GM19452 (cell line): ENCODE measurements at regions not wholly inside any gene's neighbourhood (a gene's known extent, or its start where the extent isn't known, plus 50 kb on each side); places are given as distances from the start of the nearest gene placed in this dataset.

Source experiments
- ATAC-seq: cut with Tn5 transposase; IDR thresholded peaks from one replicate; pipeline ENCODE4 v1.9.1; 2021; ENCODE audit not compliant: unreplicated experiment

GRCh38 chr14:82113007-82113406 lies 579.4 kb upstream of the SEL1L start:
- ATAC-seq = no peak

DNA sequence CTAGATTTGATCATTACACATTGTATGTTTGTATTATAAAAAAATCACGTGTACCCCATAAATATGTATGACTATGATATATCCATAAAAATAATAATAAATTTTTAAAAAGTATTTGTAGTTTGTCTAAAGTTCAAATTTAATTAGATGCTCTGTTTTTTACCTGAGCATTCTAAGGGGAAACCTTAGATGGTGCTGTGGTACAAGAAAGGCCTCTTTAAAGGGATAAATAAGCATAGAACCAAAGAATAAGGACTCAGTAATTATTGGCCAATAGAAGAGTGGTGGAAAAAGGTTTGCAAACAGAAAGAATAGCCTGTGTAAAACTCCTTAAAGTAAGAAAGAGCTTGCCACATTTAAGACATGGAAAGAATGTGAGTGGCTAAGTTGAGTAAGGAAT lies 580.1 kb upstream of the SEL1L start:
- ATAC-seq = no peak

GRCh38 chr14:82116721-82117120 lies 583.1 kb upstream of the SEL1L start:
- no peak for ATAC-seq

- ATAC-seq = no peak
These were observed 589.0 kb upstream of the SEL1L start for GRCh38 chr14:82122655-82123054.

GRCh38 chr14:82124511-82124910 lies 590.9 kb upstream of the SEL1L start:
- ATAC-seq = no peak

- no peak for ATAC-seq
These were observed 592.4 kb upstream of the SEL1L start for GRCh38 chr14:82126006-82126405.

DNA sequence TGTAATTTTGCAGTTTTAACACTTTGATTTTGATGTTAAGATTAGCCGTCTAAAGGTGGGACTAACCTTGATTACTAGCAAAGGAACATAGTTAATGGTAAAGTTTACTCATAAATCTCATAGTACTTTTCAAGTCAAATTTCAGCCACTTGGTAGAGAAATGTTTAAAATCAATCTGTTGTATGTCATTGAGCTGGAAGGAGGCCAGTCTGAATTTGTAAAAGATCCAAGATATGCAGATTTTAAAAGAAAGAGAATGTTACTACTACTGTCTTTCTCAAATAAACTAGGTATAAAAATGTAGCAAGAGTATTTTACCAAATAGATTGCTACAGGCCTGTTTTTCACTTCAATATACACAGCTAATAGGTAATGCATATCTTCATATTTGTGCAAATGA lies 600.8 kb upstream of the SEL1L start:
- ATAC-seq = no peak

GRCh38 chr14:82138431-82138830 lies 604.8 kb upstream of the SEL1L start:
- ATAC-seq = no peak

DNA sequence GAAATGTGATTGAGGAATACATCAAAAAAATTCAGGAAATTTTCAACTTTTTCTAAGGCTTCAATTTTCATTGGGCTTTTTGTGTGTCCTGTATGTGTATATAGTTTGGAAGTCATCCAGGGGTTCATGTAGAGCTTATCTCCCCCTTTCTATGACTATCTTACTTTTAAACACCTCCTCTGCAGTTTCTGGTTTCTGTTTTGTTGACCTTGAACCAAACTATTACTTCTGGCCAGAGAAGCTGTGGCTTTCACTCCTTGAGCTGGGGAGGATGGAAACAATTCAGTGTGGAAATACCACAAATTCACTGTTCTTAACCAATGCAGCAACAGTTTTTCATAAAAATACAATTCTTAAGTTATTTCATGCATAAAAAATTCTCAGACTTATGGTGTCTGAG lies 613.2 kb upstream of the SEL1L start:
- no peak for ATAC-seq

DNA sequence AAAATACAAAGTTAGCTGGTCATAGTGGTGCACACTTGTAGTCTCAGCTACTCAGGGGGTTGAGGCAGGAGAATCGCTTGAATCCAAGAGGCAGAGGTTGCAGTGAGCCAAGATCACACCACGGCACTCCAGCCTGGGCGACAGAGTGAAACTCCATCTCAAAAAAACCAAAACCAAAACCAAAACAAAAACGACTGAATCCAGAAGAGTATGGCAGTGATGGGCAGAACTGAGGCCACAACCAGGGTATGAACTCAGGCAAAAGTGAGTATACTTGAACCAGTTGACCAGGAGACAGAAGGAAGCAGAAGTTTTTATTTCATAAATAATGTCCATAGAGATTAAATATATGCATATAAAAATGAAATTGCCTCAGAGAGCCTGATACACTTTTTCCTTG lies 620.0 kb upstream of the SEL1L start:
- ATAC-seq = no peak

DNA sequence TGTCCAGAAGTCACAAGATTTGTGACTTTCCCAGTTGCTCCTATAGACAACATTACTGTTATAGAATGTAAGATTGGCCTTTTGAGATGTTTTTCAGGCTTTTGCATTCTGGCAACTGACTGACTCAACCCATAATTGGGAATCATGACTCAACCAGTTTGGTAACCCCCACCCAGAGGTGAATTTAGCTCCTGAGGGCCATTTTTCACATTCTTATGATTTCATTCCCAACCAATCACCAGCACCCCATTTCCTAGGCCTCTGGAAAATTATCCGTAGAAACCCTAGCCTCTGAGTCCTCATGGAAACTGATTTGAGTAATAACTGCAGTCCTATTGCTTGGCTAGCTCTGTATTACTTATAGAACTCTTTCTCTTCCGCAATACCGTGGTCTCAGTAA lies 626.0 kb upstream of the SEL1L start:
- ATAC-seq = no peak

DNA sequence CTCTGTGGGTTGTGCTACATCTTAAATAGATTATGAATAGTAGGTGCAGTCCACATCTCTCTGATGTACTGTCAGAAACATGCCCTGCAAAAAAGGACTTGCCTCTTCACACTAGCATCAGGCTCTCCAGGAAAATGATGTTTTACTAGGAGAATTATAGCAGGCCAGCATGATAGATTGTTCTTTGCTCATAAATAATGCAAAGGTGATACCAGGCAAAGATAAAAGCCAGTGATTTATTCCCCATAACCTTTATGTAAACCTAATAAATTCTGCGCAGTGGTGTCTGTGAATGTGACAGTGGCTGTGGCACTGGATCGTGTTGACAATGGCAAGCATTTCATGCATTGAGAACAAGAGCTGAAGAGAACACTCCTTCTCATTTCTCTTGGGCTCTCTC lies 646.5 kb upstream of the SEL1L start:
- no peak for ATAC-seq

DNA sequence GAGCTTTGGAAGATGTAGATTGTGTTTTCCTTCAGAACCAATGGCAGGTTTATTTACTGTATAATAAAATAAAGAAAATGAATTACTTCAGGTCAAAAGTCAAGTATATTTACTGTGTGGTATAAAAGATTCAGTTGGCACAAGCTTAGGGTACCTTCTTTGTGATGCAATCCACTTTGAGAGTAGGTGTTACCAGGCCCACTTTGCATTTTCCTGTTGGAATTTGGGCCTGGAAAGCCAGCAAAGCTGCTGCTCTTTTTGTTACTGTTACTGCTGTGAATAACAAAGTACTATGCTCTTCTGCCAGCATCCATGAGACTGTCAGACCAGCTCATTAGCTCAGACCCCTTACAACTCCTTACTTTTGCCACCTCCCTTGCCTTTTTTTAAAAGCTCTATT lies 649.0 kb upstream of the SEL1L start:
- ATAC-seq = no peak

- ATAC-seq = no peak
These were observed 657.1 kb upstream of the SEL1L start for GRCh38 chr14:82190742-82191141.

- ATAC-seq = no peak
These were observed 658.7 kb upstream of the SEL1L start for GRCh38 chr14:82192387-82192786.

- ATAC-seq = no peak
These were observed 689.6 kb upstream of the SEL1L start for GRCh38 chr14:82223276-82223675.

- ATAC-seq = no peak
These were observed 691.0 kb upstream of the SEL1L start for GRCh38 chr14:82224610-82225009.

DNA sequence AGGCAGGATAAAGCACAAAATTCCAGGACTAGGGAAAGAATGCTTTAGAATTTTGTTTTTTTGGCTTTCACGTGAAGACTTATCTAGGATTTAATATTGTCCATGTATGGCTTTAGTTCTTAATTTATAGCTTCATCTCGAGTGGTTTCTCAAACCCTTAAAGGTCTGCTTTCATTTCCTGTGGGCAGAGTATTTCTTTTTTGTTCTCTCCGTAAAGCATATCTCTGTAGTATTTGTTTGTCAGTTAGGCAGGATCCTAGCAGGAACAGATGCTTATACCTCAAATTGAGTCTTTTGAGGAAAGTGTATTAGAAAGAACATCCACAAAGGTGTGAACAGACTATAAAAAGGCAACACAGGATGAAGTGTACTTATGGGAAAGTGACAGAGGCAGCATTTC lies 697.1 kb upstream of the SEL1L start:
- no peak for ATAC-seq

DNA sequence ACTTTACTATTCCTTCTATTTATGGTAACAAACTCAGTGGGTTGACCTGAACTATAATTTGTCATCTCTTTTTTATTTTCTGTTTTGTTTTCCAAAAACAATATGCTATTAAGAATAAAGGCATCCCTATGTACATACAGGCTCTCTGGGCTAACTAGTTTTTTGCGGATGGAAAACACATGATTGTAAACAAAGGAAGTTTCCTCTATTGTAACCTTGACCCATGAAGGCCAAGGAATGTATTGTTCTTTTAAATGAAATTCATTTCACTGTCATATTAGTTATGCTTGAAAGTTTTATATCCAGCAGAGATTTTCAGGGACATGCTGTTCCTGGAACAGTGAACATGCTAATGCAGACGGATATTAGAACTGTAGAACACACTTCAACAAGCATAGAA lies 705.0 kb upstream of the SEL1L start:
- no peak for ATAC-seq

DNA sequence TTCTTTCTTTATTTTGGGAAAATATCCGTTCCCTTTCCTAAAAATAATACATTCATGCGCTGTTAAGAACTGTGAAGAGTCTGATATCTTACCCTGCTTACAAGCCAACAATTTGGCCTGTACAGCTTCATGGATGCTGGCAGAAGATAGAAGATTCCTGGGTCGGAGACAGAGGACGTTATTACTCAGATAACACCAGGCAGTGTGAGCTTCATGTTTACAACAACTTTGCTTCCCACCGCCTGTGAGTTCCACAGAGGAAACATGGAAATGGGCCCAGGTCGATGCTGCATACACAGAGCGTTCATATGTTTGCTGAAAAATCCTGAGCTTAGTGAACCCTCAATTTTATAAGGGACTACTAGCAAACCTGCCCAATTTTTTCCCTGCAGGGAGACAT lies 705.6 kb upstream of the SEL1L start:
- ATAC-seq = no peak

GRCh38 chr14:82244791-82245190 lies 711.1 kb upstream of the SEL1L start:
- no peak for ATAC-seq

DNA sequence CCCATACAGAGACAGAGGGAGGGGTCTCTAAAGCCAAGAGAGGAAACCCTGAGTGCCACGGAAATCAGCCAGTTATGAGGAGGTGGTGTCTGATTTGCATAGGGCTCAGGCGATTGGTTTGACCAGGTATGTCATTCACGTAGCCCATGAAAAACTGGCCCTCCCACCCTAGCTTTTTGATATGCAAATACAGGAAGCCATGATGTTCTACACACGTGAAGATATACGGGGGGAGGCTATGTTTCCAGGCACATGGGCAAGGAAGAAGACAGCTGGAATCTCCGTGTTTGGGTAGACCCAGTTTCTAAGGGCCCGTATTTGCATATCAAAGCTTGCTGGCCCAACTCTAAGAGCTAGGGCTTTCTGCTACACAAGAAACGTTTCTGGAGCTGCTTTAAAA lies 717.8 kb upstream of the SEL1L start:
- no peak for ATAC-seq

GRCh38 chr14:82270286-82270685 lies 736.6 kb upstream of the SEL1L start:
- ATAC-seq = no peak

DNA sequence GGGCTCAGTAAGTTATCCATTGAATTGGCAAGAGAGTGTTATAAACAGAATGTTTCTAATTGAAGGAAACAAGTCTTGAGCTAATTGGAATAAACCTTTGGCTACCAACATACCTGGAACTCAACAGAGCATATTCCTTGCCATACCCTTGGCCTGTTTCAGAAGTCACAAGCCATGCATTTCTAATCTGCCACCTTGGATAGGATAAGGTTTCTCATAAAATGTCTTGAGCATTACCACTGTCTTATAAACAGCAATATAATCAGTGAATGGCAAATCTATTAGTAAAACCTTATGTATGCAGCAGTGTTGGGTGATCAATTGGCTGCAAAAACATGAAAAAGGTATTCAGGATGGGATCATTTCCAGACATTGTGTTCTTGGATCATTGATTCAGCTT lies 765.2 kb upstream of the SEL1L start:
- no peak for ATAC-seq
